ENCODE measurements at regions not wholly inside any gene's neighbourhood (a gene's known extent, or its start where the extent isn't known, plus 50 kb on each side); places are given as distances from the start of the nearest gene placed in this dataset.
"Not testable (repeated sequence)": the region's sequence is repeated elsewhere in the genome, so short reads cannot be mapped to it uniquely, and the experiment has no call there.

GRCh38 chr3:103189941-103190340 is 755.1 kb downstream of the ZPLD1 start:
- DNase-seq, result no peak

GRCh38 chr3:103195216-103195615 is 760.4 kb downstream of the ZPLD1 start:
- peak; percentile 61 for DNase-seq

GRCh38 chr3:103203441-103203840 is 768.6 kb downstream of the ZPLD1 start:
- no peak for DNase-seq

- DNase-seq, result no peak
Measured at GRCh38 chr3:103210583-103210982, 775.8 kb downstream of the ZPLD1 start.

GRCh38 chr3:103218146-103218545 is 783.3 kb downstream of the ZPLD1 start:
- DNase-seq, result no peak

GRCh38 chr3:103218793-103219192 is 784.0 kb downstream of the ZPLD1 start:
- DNase-seq, result no peak

- DNase-seq, result no peak
Measured at GRCh38 chr3:103227651-103228050, 792.8 kb downstream of the ZPLD1 start.

- DNase-seq, result no peak
Measured at GRCh38 chr3:103247459-103247858, 812.6 kb downstream of the ZPLD1 start.

- not testable (repeated sequence) for DNase-seq
Measured at GRCh38 chr3:103254827-103255226, 820.0 kb downstream of the ZPLD1 start.

- DNase-seq, result no peak
Measured at GRCh38 chr3:103269287-103269686, 834.5 kb downstream of the ZPLD1 start.

- no peak for DNase-seq
Measured at GRCh38 chr3:103271575-103271974, 836.8 kb downstream of the ZPLD1 start.

GRCh38 chr3:103295974-103296570 is 861.3 kb downstream of the ZPLD1 start:
- peak; percentile 59 for DNase-seq

- not testable (repeated sequence) for DNase-seq
Measured at GRCh38 chr3:103297502-103297901, 862.7 kb downstream of the ZPLD1 start.

GRCh38 chr3:103306104-103306503 is 871.3 kb downstream of the ZPLD1 start:
- DNase-seq, result no peak

GRCh38 chr3:103308921-103309320 is 874.1 kb downstream of the ZPLD1 start:
- DNase-seq, result no peak

- peak; percentile 48 for DNase-seq
Measured at GRCh38 chr3:103319912-103320311, 885.1 kb downstream of the ZPLD1 start.

GRCh38 chr3:103337179-103337845 is 902.5 kb downstream of the ZPLD1 start:
- no peak for DNase-seq

GRCh38 chr3:103341078-103341606 is 906.3 kb downstream of the ZPLD1 start:
- DNase-seq, result no peak

- no peak for DNase-seq
Measured at GRCh38 chr3:103342205-103342731, 907.5 kb downstream of the ZPLD1 start.

GRCh38 chr3:103349760-103350159 is 914.9 kb downstream of the ZPLD1 start:
- DNase-seq, result no peak

- no peak for DNase-seq
Measured at GRCh38 chr3:103365467-103365866, 930.7 kb downstream of the ZPLD1 start.

- no peak for DNase-seq
Measured at GRCh38 chr3:103367481-103367880, 932.7 kb downstream of the ZPLD1 start.

GRCh38 chr3:103371411-103371810 is 936.6 kb downstream of the ZPLD1 start:
- DNase-seq, result no peak

GRCh38 chr3:103372031-103372430 is 937.2 kb downstream of the ZPLD1 start:
- no peak for DNase-seq
